ENCODE measurements at regions not wholly inside any gene's neighbourhood (a gene's known extent, or its start where the extent isn't known, plus 50 kb on each side); places are given as distances from the start of the nearest gene placed in this dataset.

GRCh38 chr14:89673512-89674225, 256.6 kb upstream of the FOXN3 start:
- TF ChIP-seq POLR2AphosphoS5 (IDR thresholded peaks at IDR 0.05; ENCODE audit: low read depth, low read length) (no peak), SIN3A (IDR thresholded peaks at IDR 0.05; ENCODE audit: borderline replicate concordance, insufficient read depth, low read length) (no peak), REST (IDR thresholded peaks at IDR 0.05; ENCODE audit: insufficient read depth in 1 of 2, low read depth in 2 of 2, low read length in 2 of 2) (no peak), FOXP2 (optimal IDR thresholded peaks at IDR 0.05; ENCODE audit: borderline replicate concordance, extremely low read depth, extremely low read length, insufficient read depth) (no peak), TAF1 (IDR thresholded peaks at IDR 0.05; ENCODE audit: borderline replicate concordance, insufficient read depth, low read length) (no peak)

- TF ChIP-seq TAF1 (IDR thresholded peaks at IDR 0.05; ENCODE audit: borderline replicate concordance, insufficient read depth, low read length) (no peak), SIN3A (IDR thresholded peaks at IDR 0.05; ENCODE audit: borderline replicate concordance, insufficient read depth, low read length) (no peak), POLR2AphosphoS5 (IDR thresholded peaks at IDR 0.05; ENCODE audit: low read depth, low read length) (no peak)
Observed at GRCh38 chr14:89672636-89673511, 255.8 kb upstream of the FOXN3 start.

GRCh38 chr14:89669193-89669592, 252.2 kb upstream of the FOXN3 start:
- TF ChIP-seq TAF1 (IDR thresholded peaks at IDR 0.05; ENCODE audit: borderline replicate concordance, insufficient read depth, low read length): no peak
- no peak for TF ChIP-seq POLR2AphosphoS5 (IDR thresholded peaks at IDR 0.05; ENCODE audit: low read depth, low read length)
- no peak for TF ChIP-seq REST (IDR thresholded peaks at IDR 0.05; ENCODE audit: insufficient read depth in 1 of 2, low read depth in 2 of 2, low read length in 2 of 2)
- TF ChIP-seq FOXP2 (optimal IDR thresholded peaks at IDR 0.05; ENCODE audit: borderline replicate concordance, extremely low read depth, extremely low read length, insufficient read depth): no peak
- no peak for TF ChIP-seq SIN3A (IDR thresholded peaks at IDR 0.05; ENCODE audit: borderline replicate concordance, insufficient read depth, low read length)

- no peak for TF ChIP-seq POLR2AphosphoS5 (IDR thresholded peaks at IDR 0.05; ENCODE audit: low read depth, low read length)
- no peak for TF ChIP-seq REST (IDR thresholded peaks at IDR 0.05; ENCODE audit: insufficient read depth in 1 of 2, low read depth in 2 of 2, low read length in 2 of 2)
- no peak for TF ChIP-seq SIN3A (IDR thresholded peaks at IDR 0.05; ENCODE audit: borderline replicate concordance, insufficient read depth, low read length)
- TF ChIP-seq FOXP2 (optimal IDR thresholded peaks at IDR 0.05; ENCODE audit: borderline replicate concordance, extremely low read depth, extremely low read length, insufficient read depth): no peak
- TF ChIP-seq TAF1 (IDR thresholded peaks at IDR 0.05; ENCODE audit: borderline replicate concordance, insufficient read depth, low read length): no peak
Observed at GRCh38 chr14:89667983-89668382, 250.9 kb upstream of the FOXN3 start.

GRCh38 chr14:89661392-89661791, 244.4 kb upstream of the FOXN3 start:
- TF ChIP-seq REST (IDR thresholded peaks at IDR 0.05; ENCODE audit: insufficient read depth in 1 of 2, low read depth in 2 of 2, low read length in 2 of 2): no peak
